PFSK-1 (cell line): ENCODE measurements at regions not wholly inside any gene's neighbourhood (a gene's known extent, or its start where the extent isn't known, plus 50 kb on each side); places are given as distances from the start of the nearest gene placed in this dataset.

Source experiments
- POLR2AphosphoS5 ChIP-seq: IDR thresholded peaks from 2 replicates; pipeline ENCODE4 v1.6.1; 2012; ENCODE audit warnings: low read depth, mild to moderate bottlenecking, control low read depth, low read length, moderate library complexity
- TAF1 ChIP-seq: IDR thresholded peaks from 2 replicates; pipeline ENCODE4 v1.6.1; 2012; ENCODE audit warnings: low read length, control low read depth, borderline replicate concordance; ENCODE audit not compliant: insufficient read depth
- TF ChIP-seq, protein P1 (sequence below), 2 experiments: IDR thresholded peaks; 2 replicates each; pipeline versions ENCODE4 v1.6.1 to v1.8.0; 2011 to 2012; ENCODE audit warnings: low read depth in 2 of 2, low read length in 2 of 2, control low read depth in 1 of 2, inconsistent platforms in 1 of 2, mild to moderate bottlenecking in 1 of 2, moderate library complexity in 1 of 2; ENCODE audit not compliant: insufficient read depth in 1 of 2

DNA sequence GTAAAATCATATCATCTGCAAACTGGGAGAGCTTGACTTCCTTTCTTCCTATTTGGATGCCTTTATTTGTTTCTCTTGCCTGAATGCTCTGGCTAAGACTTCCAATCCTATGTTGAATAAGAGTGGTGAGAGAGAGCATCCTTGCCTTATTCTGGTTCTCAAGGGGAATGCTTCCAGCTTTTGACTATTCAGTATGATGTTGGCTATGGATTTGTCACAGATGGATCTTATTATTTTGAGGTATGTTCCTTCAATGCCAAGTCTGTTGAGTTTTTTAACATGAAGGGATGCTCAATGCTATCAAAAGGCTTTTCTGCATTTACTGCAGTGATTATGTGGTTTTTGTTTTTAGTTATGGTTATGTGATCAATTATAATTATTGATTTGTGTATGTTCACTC lies 2144.6 kb upstream of the TENM3 start:
- TF ChIP-seq TAF1 (no peak), POLR2AphosphoS5 (no peak)
- TF ChIP-seq, protein P1, sequence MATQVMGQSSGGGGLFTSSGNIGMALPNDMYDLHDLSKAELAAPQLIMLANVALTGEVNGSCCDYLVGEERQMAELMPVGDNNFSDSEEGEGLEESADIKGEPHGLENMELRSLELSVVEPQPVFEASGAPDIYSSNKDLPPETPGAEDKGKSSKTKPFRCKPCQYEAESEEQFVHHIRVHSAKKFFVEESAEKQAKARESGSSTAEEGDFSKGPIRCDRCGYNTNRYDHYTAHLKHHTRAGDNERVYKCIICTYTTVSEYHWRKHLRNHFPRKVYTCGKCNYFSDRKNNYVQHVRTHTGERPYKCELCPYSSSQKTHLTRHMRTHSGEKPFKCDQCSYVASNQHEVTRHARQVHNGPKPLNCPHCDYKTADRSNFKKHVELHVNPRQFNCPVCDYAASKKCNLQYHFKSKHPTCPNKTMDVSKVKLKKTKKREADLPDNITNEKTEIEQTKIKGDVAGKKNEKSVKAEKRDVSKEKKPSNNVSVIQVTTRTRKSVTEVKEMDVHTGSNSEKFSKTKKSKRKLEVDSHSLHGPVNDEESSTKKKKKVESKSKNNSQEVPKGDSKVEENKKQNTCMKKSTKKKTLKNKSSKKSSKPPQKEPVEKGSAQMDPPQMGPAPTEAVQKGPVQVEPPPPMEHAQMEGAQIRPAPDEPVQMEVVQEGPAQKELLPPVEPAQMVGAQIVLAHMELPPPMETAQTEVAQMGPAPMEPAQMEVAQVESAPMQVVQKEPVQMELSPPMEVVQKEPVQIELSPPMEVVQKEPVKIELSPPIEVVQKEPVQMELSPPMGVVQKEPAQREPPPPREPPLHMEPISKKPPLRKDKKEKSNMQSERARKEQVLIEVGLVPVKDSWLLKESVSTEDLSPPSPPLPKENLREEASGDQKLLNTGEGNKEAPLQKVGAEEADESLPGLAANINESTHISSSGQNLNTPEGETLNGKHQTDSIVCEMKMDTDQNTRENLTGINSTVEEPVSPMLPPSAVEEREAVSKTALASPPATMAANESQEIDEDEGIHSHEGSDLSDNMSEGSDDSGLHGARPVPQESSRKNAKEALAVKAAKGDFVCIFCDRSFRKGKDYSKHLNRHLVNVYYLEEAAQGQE (IDR thresholded peaks at IDR 0.05; ENCODE audit: insufficient read depth in 1 of 2, low read depth in 2 of 2, low read length in 2 of 2): no peak
